Colonic mucosa (tissue), 4 donors: ENCODE measurements at regions not wholly inside any gene's neighbourhood (a gene's known extent, or its start where the extent isn't known, plus 50 kb on each side); places are given as distances from the start of the nearest gene placed in this dataset.
"Not testable (repeated sequence)": the region's sequence is repeated elsewhere in the genome, so short reads cannot be mapped to it uniquely, and the experiment has no call there.

Experiments
- DNase-seq: peaks from one replicate; pipeline ENCODE4 v3.0.0-alpha.2; 2020
- H3K27ac ChIP-seq: fragments of 200-600 bp; one replicate; pipeline ENCODE4 v1.8.0; 2021
- H3K27me3 ChIP-seq: fragments of 200-600 bp; one replicate; pipeline ENCODE4 v1.8.0; 2021
- H3K36me3 ChIP-seq: fragments of 200-600 bp; one replicate; pipeline ENCODE4 v1.8.0; 2021
- H3K4me1 ChIP-seq: fragments of 200-600 bp; one replicate; pipeline ENCODE4 v1.8.0; 2021; ENCODE audit warnings: mild to moderate bottlenecking
- H3K4me3 ChIP-seq: fragments of 200-600 bp; one replicate; pipeline ENCODE4 v1.8.0; 2021
- H3K9ac ChIP-seq, 2 donors: one replicate each; pipeline ENCODE4 v1.7.0; 2013; ENCODE audit warnings: control low read depth in 2 of 2, low read depth in 2 of 2, low read length in 2 of 2
- H3K9me3 ChIP-seq: fragments of 200-600 bp; one replicate; pipeline ENCODE4 v1.8.0; 2021
- CTCF ChIP-seq: fragments of 200-600 bp; IDR thresholded peaks from one replicate; pipeline ENCODE4 v1.8.0; 2022; ENCODE audit warnings: antibody characterized with exemption, mild to moderate bottlenecking
- intact Hi-C: fragments of 100-400 bp; cut with DNase I; formaldehyde crosslinking; loops from one replicate; pipeline ENCODE4 v1.14.1; 2022
- donor health status: healthy.
- donor health status: DM: no; HTN: no; CAD: no.
- donor health status: DM: no; HTN: no; CAD: no.

GRCh38 chr14:39607978-39608377, 175.7 kb upstream of the FBXO33 start:
- no peaks in the 10 kb centered on the region for H3K27me3 ChIP-seq
- no peaks in the 10 kb centered on the region for H3K9me3 ChIP-seq
- no peak overlapping the region for H3K27ac ChIP-seq
- H3K4me3 ChIP-seq = no peak overlapping the region
- TF ChIP-seq CTCF = no peak
- no peak for DNase-seq
- no peak overlapping the region for H3K9ac ChIP-seq
- intact Hi-C loops = no loop called here
- no peaks in the 10 kb centered on the region for H3K36me3 ChIP-seq
- no peaks in the 10 kb centered on the region for H3K4me1 ChIP-seq

GRCh38 chr14:39603942-39604341, 171.7 kb upstream of the FBXO33 start:
- Histone ChIP-seq H3K4me1 (no peaks in the 10 kb centered on the region), H3K4me3 (no peak overlapping the region), H3K27ac (no peak overlapping the region), H3K27me3 (no peaks in the 10 kb centered on the region), H3K9me3 (no peaks in the 10 kb centered on the region), H3K9ac (no peak overlapping the region), H3K36me3 (no peaks in the 10 kb centered on the region)
- intact Hi-C loops = no loop called here
- DNase-seq = no peak
- no peak for TF ChIP-seq CTCF

GRCh38 chr14:39593377-39593776, 161.1 kb upstream of the FBXO33 start:
- intact Hi-C loops = no loop called here
- H3K4me3 ChIP-seq = no peak overlapping the region
- H3K4me1 ChIP-seq = no peaks in the 10 kb centered on the region
- no peaks in the 10 kb centered on the region for H3K9me3 ChIP-seq
- DNase-seq = no peak
- H3K27me3 ChIP-seq = no peaks in the 10 kb centered on the region
- TF ChIP-seq CTCF = no peak
- no peaks in the 10 kb centered on the region for H3K36me3 ChIP-seq
- no peak overlapping the region for H3K27ac ChIP-seq
- H3K9ac ChIP-seq = no peak overlapping the region

- Histone ChIP-seq H3K36me3 (no peaks in the 10 kb centered on the region), H3K4me1 (no peaks in the 10 kb centered on the region), H3K27ac (no peak overlapping the region), H3K9ac (no peak overlapping the region), H3K27me3 (no peaks in the 10 kb centered on the region), H3K4me3 (no peak overlapping the region), H3K9me3 (no peaks in the 10 kb centered on the region)
- intact Hi-C loops = no loop called here
- DNase-seq = no peak
- TF ChIP-seq CTCF = no peak
Measured at GRCh38 chr14:39592116-39592789, 160.0 kb upstream of the FBXO33 start.

- H3K27ac ChIP-seq, H3K9ac ChIP-seq, DNase-seq, H3K4me3 ChIP-seq, H3K4me1 ChIP-seq, intact Hi-C loops, H3K36me3 ChIP-seq, H3K9me3 ChIP-seq, H3K27me3 ChIP-seq: not testable (repeated sequence)
Measured at GRCh38 chr14:39589882-39590281, 157.6 kb upstream of the FBXO33 start.

DNA sequence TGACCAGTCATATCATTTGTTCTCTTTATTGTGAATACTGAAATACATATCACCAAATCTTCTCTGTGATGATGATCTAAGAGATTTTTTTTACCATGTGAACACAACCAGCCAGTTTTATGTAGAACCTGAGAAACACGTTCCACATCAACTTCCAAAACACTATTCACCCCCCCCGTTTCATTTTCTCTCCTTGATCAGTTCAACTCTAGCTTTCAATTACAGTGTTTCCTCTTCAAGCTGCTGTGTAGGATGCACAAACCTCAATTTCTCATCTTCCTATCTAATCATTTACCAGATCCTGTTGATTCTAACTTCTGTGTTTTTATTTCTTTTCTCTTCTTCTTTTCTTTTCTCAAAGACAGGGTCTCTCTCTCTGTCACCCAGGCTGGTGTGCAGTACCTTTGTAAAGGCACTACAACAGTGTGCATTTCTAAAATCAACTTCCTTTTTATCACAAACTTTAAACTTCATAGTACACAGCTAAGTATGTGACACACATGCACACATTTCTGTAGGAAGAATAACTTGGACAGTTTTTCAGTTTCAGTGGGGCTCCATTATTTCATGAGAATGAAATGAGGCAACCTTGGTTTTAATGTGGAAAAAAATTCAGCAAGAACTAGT, 149.9 kb upstream of the FBXO33 start:
- DNase-seq = no peak
- no peak for TF ChIP-seq CTCF
- no peaks in the 10 kb centered on the region for H3K9me3 ChIP-seq
- H3K27ac ChIP-seq = no peak overlapping the region
- no peak overlapping the region for H3K9ac ChIP-seq
- H3K4me3 ChIP-seq = no peak overlapping the region
- no peaks in the 10 kb centered on the region for H3K27me3 ChIP-seq
- no peaks in the 10 kb centered on the region for H3K4me1 ChIP-seq
- no peaks in the 10 kb centered on the region for H3K36me3 ChIP-seq
- intact Hi-C loops = no loop called here
